GM19328 (cell line): ENCODE measurements at regions not wholly inside any gene's neighbourhood (a gene's known extent, or its start where the extent isn't known, plus 50 kb on each side); places are given as distances from the start of the nearest gene placed in this dataset.
"Not testable (repeated sequence)": the region's sequence is repeated elsewhere in the genome, so short reads cannot be mapped to it uniquely, and the experiment has no call there.

Experiments
- ATAC-seq: cut with Tn5 transposase; IDR thresholded peaks from one replicate; pipeline ENCODE4 v1.9.1; 2021; ENCODE audit warnings: mild to moderate bottlenecking, moderate library complexity; ENCODE audit not compliant: unreplicated experiment

- ATAC-seq = no peak
Observed at GRCh38 chr4:164188236-164188635, 565.7 kb upstream of the SMIM31 start.

- ATAC-seq = no peak
Observed at GRCh38 chr4:164192844-164193243, 561.1 kb upstream of the SMIM31 start.

GRCh38 chr4:164193676-164194075, 560.3 kb upstream of the SMIM31 start:
- ATAC-seq = no peak

- ATAC-seq = no peak
Observed at GRCh38 chr4:164197556-164197955, 556.4 kb upstream of the SMIM31 start.

GRCh38 chr4:164203476-164203875, 550.5 kb upstream of the SMIM31 start:
- ATAC-seq = no peak

- ATAC-seq = no peak
Observed at GRCh38 chr4:164204434-164204833, 549.5 kb upstream of the SMIM31 start.

GRCh38 chr4:164207460-164207859, 546.5 kb upstream of the SMIM31 start:
- ATAC-seq = no peak

GRCh38 chr4:164210377-164210776, 543.6 kb upstream of the SMIM31 start:
- no peak for ATAC-seq

GRCh38 chr4:164212134-164212533, 541.8 kb upstream of the SMIM31 start:
- ATAC-seq = no peak

- no peak for ATAC-seq
Observed at GRCh38 chr4:164212714-164213113, 541.2 kb upstream of the SMIM31 start.

- no peak for ATAC-seq
Observed at GRCh38 chr4:164215113-164215741, 538.7 kb upstream of the SMIM31 start.

GRCh38 chr4:164221631-164222030, 532.3 kb upstream of the SMIM31 start:
- no peak for ATAC-seq

GRCh38 chr4:164224871-164225270, 529.1 kb upstream of the SMIM31 start:
- ATAC-seq = no peak

- ATAC-seq = no peak
Observed at GRCh38 chr4:164229255-164229654, 524.7 kb upstream of the SMIM31 start.

GRCh38 chr4:164239433-164239832, 514.5 kb upstream of the SMIM31 start:
- no peak for ATAC-seq

- no peak for ATAC-seq
Observed at GRCh38 chr4:164239976-164240375, 514.0 kb upstream of the SMIM31 start.

- no peak for ATAC-seq
Observed at GRCh38 chr4:164251257-164251656, 502.7 kb upstream of the SMIM31 start.

- no peak for ATAC-seq
Observed at GRCh38 chr4:164252286-164252685, 501.6 kb upstream of the SMIM31 start.

GRCh38 chr4:164261831-164262230, 492.1 kb upstream of the SMIM31 start:
- ATAC-seq = no peak

- ATAC-seq = not testable (repeated sequence)
Observed at GRCh38 chr4:164262508-164262907, 491.4 kb upstream of the SMIM31 start.

- not testable (repeated sequence) for ATAC-seq
Observed at GRCh38 chr4:164277414-164277813, 476.5 kb upstream of the SMIM31 start.

GRCh38 chr4:164287173-164287572, 466.8 kb upstream of the SMIM31 start:
- ATAC-seq = no peak

GRCh38 chr4:164288578-164288977, 465.4 kb upstream of the SMIM31 start:
- ATAC-seq = no peak
